ENCODE measurements at regions not wholly inside any gene's neighbourhood (a gene's known extent, or its start where the extent isn't known, plus 50 kb on each side); places are given as distances from the start of the nearest gene placed in this dataset.

- TF ChIP-seq OSR1 (CRISPR knock-in tag; IDR thresholded peaks at IDR 0.05) (no peak), SNAI2 (CRISPR knock-in tag; IDR thresholded peaks at IDR 0.05) (no peak), ZC3H10 (CRISPR knock-in tag; IDR thresholded peaks at IDR 0.05) (no peak), ZNF8 (CRISPR knock-in tag; IDR thresholded peaks at IDR 0.05) (no peak), ESRRG (CRISPR knock-in tag; IDR thresholded peaks at IDR 0.05) (no peak), RARB (CRISPR knock-in tag; IDR thresholded peaks at IDR 0.05) (no peak), BACH2 (CRISPR knock-in tag; IDR thresholded peaks at IDR 0.05; ENCODE audit: borderline replicate concordance) (no peak), PPARA (CRISPR knock-in tag; IDR thresholded peaks at IDR 0.05; ENCODE audit: borderline replicate concordance) (no peak), TOX (CRISPR knock-in tag; IDR thresholded peaks at IDR 0.05; ENCODE audit: borderline replicate concordance) (no peak), POU6F1 (CRISPR knock-in tag; IDR thresholded peaks at IDR 0.05; ENCODE audit: borderline replicate concordance, low read depth) (no peak), ZFP30 (CRISPR knock-in tag; IDR thresholded peaks at IDR 0.05) (no peak), ZNF565 (CRISPR knock-in tag; conservative IDR thresholded peaks at IDR 0.05; ENCODE audit: low read depth) (no peak), ARNTL (CRISPR knock-in tag; IDR thresholded peaks at IDR 0.05; ENCODE audit: borderline replicate concordance, low read depth) (no peak), GLIS3 (CRISPR knock-in tag; IDR thresholded peaks at IDR 0.05) (no peak), ZNF70 (CRISPR knock-in tag; IDR thresholded peaks at IDR 0.05) (no peak), ZFP3 (CRISPR knock-in tag; IDR thresholded peaks at IDR 0.05) (no peak), CSDC2 (CRISPR knock-in tag; IDR thresholded peaks at IDR 0.05) (no peak), CREB5 (CRISPR knock-in tag; IDR thresholded peaks at IDR 0.05; ENCODE audit: low read depth) (no peak)
- TF ChIP-seq, protein P1, sequence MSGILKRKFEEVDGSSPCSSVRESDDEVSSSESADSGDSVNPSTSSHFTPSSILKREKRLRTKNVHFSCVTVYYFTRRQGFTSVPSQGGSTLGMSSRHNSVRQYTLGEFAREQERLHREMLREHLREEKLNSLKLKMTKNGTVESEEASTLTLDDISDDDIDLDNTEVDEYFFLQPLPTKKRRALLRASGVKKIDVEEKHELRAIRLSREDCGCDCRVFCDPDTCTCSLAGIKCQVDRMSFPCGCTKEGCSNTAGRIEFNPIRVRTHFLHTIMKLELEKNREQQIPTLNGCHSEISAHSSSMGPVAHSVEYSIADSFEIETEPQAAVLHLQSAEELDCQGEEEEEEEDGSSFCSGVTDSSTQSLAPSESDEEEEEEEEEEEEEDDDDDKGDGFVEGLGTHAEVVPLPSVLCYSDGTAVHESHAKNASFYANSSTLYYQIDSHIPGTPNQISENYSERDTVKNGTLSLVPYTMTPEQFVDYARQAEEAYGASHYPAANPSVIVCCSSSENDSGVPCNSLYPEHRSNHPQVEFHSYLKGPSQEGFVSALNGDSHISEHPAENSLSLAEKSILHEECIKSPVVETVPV (CRISPR knock-in tag; IDR thresholded peaks at IDR 0.05) = no peak
- TF ChIP-seq, protein P2, sequence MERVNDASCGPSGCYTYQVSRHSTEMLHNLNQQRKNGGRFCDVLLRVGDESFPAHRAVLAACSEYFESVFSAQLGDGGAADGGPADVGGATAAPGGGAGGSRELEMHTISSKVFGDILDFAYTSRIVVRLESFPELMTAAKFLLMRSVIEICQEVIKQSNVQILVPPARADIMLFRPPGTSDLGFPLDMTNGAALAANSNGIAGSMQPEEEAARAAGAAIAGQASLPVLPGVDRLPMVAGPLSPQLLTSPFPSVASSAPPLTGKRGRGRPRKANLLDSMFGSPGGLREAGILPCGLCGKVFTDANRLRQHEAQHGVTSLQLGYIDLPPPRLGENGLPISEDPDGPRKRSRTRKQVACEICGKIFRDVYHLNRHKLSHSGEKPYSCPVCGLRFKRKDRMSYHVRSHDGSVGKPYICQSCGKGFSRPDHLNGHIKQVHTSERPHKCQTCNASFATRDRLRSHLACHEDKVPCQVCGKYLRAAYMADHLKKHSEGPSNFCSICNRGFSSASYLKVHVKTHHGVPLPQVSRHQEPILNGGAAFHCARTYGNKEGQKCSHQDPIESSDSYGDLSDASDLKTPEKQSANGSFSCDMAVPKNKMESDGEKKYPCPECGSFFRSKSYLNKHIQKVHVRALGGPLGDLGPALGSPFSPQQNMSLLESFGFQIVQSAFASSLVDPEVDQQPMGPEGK (CRISPR knock-in tag; IDR thresholded peaks at IDR 0.05; ENCODE audit: borderline replicate concordance) = no peak
- peak; percentile 58; the same call in 2 of the 3 replicates for ATAC-seq
Observed at GRCh38 chr12:69059465-69060457, 126.8 kb upstream of the CPM start.

DNA sequence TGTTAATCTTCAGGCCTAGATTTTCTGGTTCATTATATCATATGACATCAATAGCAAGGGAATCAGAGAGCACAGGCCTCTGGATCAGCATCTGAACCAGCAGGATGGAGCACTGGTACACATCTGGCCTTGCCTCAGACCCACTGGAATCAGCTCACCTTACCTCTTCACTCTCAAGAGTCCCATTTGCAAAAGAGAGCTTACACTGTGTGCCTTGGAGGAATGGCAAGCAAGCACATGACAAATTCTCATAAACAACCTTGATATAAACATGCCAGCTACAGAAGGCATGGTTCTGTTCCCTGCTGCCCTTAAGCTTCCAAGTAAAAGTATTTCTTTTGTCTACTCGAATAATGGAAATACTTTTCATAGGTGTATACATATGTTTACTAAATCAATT lies 128.6 kb upstream of the CPM start:
- ATAC-seq = no peak
- no peak for TF ChIP-seq ZFP3 (CRISPR knock-in tag; IDR thresholded peaks at IDR 0.05)
- no peak for TF ChIP-seq PPARA (CRISPR knock-in tag; IDR thresholded peaks at IDR 0.05; ENCODE audit: borderline replicate concordance)
- TF ChIP-seq ESRRG (CRISPR knock-in tag; IDR thresholded peaks at IDR 0.05) = no peak
- no peak for TF ChIP-seq ARNTL (CRISPR knock-in tag; IDR thresholded peaks at IDR 0.05; ENCODE audit: borderline replicate concordance, low read depth)
- no peak for TF ChIP-seq TSHZ2 (CRISPR knock-in tag; IDR thresholded peaks at IDR 0.05)
- TF ChIP-seq ZFP30 (CRISPR knock-in tag; IDR thresholded peaks at IDR 0.05) = no peak
- TF ChIP-seq ZC3H10 (CRISPR knock-in tag; IDR thresholded peaks at IDR 0.05) = no peak
